Endothelial cell of umbilical vein (primary cell): ENCODE measurements at regions not wholly inside any gene's neighbourhood (a gene's known extent, or its start where the extent isn't known, plus 50 kb on each side); places are given as distances from the start of the nearest gene placed in this dataset.

Experiments used
- BruUV-seq: library from RNA; stranded (reverse); fragments of 400-500 nt; replicated peaks from 2 replicates; lab custom pipeline; 2021; lab: Mats Ljungman, UMichigan
- CTCF ChIA-PET: fragments of 300-600, 350-600 bp; sonication (Branson Sonifier 250); formaldehyde crosslinking; loops from one replicate; lab custom pipeline; 2021; ENCODE audit warnings: antibody characterized with exemption, inconsistent platforms; lab: Charles Lee
- POLR2A ChIA-PET: fragments of 300-600, 350-600 bp; sonication (Branson Sonifier 250); formaldehyde crosslinking; loops from one replicate; lab custom pipeline; 2021; ENCODE audit warnings: antibody characterized with exemption, inconsistent platforms; lab: Charles Lee
- DNase-seq: peaks from one replicate; pipeline ENCODE4 v3.0.0-alpha.2; 2011; ENCODE audit warnings: low read depth, low spot score
- FAIRE-seq: peaks from 2 replicates; lab custom pipeline; 2011; peaks lifted over from hg19 to GRCh38; lab: Jason Lieb, UNC
- H2AFZ ChIP-seq: 2 replicates; pipeline ENCODE4 v1.6.0; 2012; ENCODE audit warnings: low read depth, low read length, control low read depth, inconsistent platforms
- H3K27ac ChIP-seq: 2 replicates; pipeline ENCODE4 v1.5.1; 2011; ENCODE audit warnings: low read depth, mild to moderate bottlenecking, control low read depth, low read length, moderate library complexity; ENCODE audit not compliant: insufficient read depth
- H3K27me3 ChIP-seq, 2 experiments: 2 replicates each; pipeline versions ENCODE4 v1.6.0 to v1.6.1; 2011; ENCODE audit warnings: low read length in 2 of 2, mixed read lengths in 1 of 2; ENCODE audit not compliant: control insufficient read depth in 2 of 2, insufficient read depth in 2 of 2
- H3K36me3 ChIP-seq, 2 experiments: 2 replicates in 1 of 2; 3 replicates in 1 of 2; pipeline ENCODE4 v1.5.1; 2011; ENCODE audit warnings: low read length in 2 of 2, mild to moderate bottlenecking in 1 of 2, moderate library complexity in 1 of 2; ENCODE audit not compliant: control insufficient read depth in 2 of 2, insufficient read depth in 2 of 2; ENCODE audit errors: extremely low read depth in 1 of 2
- H3K4me1 ChIP-seq: 3 replicates; pipeline ENCODE4 v1.5.1; 2011; ENCODE audit warnings: mild to moderate bottlenecking, low read length; ENCODE audit not compliant: control insufficient read depth, insufficient read depth; ENCODE audit errors: extremely low read depth
- H3K4me2 ChIP-seq: 2 replicates; pipeline ENCODE4 v1.6.1; 2011; ENCODE audit warnings: low read length, control low read depth, mixed read lengths; ENCODE audit not compliant: insufficient read depth
- H3K4me3 ChIP-seq, 3 experiments: fragments of 200-600 bp in 1 of 3; sonication (generic), shearing (Covaris generic) in 1 of 3; replicated peaks in 1 of 3; 2 replicates each; pipeline ENCODE4 v1.5.1; 2011 to 2016; ENCODE audit warnings: control low read depth in 3 of 3, low read length in 3 of 3, mild to moderate bottlenecking in 2 of 3, inconsistent platforms in 1 of 3, low read depth in 1 of 3, moderate library complexity in 1 of 3; ENCODE audit not compliant: insufficient read depth in 1 of 3
- H3K79me2 ChIP-seq: 2 replicates; pipeline ENCODE4 v1.6.0; 2012; ENCODE audit warnings: low read length, inconsistent platforms; ENCODE audit not compliant: control insufficient read depth, insufficient read depth
- H3K9ac ChIP-seq: replicated peaks from 2 replicates; pipeline ENCODE3; 2011; ENCODE audit warnings: low read length, control low read depth; ENCODE audit not compliant: insufficient read depth; ENCODE audit errors: extremely low read depth
- H3K9me1 ChIP-seq: replicated peaks from 3 replicates; pipeline ENCODE4 v1.6.0; 2011; ENCODE audit warnings: mild to moderate bottlenecking, low read length; ENCODE audit not compliant: control insufficient read depth, insufficient read depth; ENCODE audit errors: extremely low read depth
- H3K9me3 ChIP-seq: replicated peaks from 2 replicates; pipeline ENCODE4 v1.5.1; 2012; ENCODE audit warnings: low read length, inconsistent platforms; ENCODE audit not compliant: control insufficient read depth, insufficient read depth
- H4K20me1 ChIP-seq: replicated peaks from 2 replicates; pipeline ENCODE3; 2011; ENCODE audit warnings: mild to moderate bottlenecking, low read length; ENCODE audit not compliant: control insufficient read depth, insufficient read depth; ENCODE audit errors: extremely low read depth
- CTCF ChIP-seq, 2 donors: IDR thresholded peaks; 1 replicate in 1 of 2; 2 replicates in 1 of 2; pipeline ENCODE4 v1.5.1; 2011; ENCODE audit warnings: low read length in 2 of 2, mild to moderate bottlenecking in 2 of 2, moderate library complexity in 2 of 2, control low read depth in 1 of 2, inconsistent platforms in 1 of 2, low read depth in 1 of 2; ENCODE audit not compliant: insufficient read depth in 1 of 2; ENCODE audit errors: extremely low read depth in 1 of 2
- EZH2 ChIP-seq: IDR thresholded peaks from 2 replicates; pipeline ENCODE4 v1.6.1; 2012; ENCODE audit warnings: borderline replicate concordance, low read depth, mild to moderate bottlenecking, moderate library complexity, low read length, inconsistent platforms; ENCODE audit not compliant: severe bottlenecking
- FOS ChIP-seq: IDR thresholded peaks from 2 replicates; pipeline ENCODE4 v1.6.1; 2011; ENCODE audit warnings: mild to moderate bottlenecking, low read length, moderate library complexity, borderline replicate concordance; ENCODE audit not compliant: insufficient read depth
- GATA2 ChIP-seq: IDR thresholded peaks from 2 replicates; pipeline ENCODE4 v1.7.0; 2011; ENCODE audit warnings: low read depth, mild to moderate bottlenecking, moderate library complexity, mixed read lengths, low read length; ENCODE audit not compliant: insufficient read length, insufficient read depth
- JUN ChIP-seq: IDR thresholded peaks from 2 replicates; pipeline ENCODE4 v1.6.1; 2011; ENCODE audit warnings: borderline replicate concordance, low read depth; ENCODE audit not compliant: insufficient read length, insufficient read depth
- MYC ChIP-seq: IDR thresholded peaks from one replicate; pipeline ENCODE4 v1.6.1; 2011; ENCODE audit warnings: mild to moderate bottlenecking, low read depth, low read length
- POLR2A ChIP-seq: IDR thresholded peaks from 2 replicates; pipeline ENCODE4 v1.6.1; 2012; ENCODE audit warnings: low read depth, mild to moderate bottlenecking, control low read depth, low read length
- POLR2AphosphoS5 ChIP-seq: IDR thresholded peaks from 2 replicates; pipeline ENCODE4 v1.6.1; 2012; ENCODE audit warnings: low read depth, mild to moderate bottlenecking, control low read depth, low read length, moderate library complexity; ENCODE audit not compliant: insufficient read depth
- dilution Hi-C: fragments of 300-500 bp; cut with MboI; formaldehyde crosslinking; loops from one replicate; pipeline ENCODE4 v1.15.0; 2019; ENCODE audit warnings: low sequenced_read_pairs; ENCODE audit not compliant: extremely low pct_ligation_motif_present
- intact Hi-C: fragments of 100-400 bp; cut with micrococcal nuclease; formaldehyde crosslinking; loops from one replicate; pipeline ENCODE4 v1.10.0; 2022
- TF ChIP-seq, protein P1 (sequence below): IDR thresholded peaks from 2 replicates; pipeline ENCODE4 v1.6.1; 2011; ENCODE audit not compliant: insufficient read depth, insufficient read length

DNA sequence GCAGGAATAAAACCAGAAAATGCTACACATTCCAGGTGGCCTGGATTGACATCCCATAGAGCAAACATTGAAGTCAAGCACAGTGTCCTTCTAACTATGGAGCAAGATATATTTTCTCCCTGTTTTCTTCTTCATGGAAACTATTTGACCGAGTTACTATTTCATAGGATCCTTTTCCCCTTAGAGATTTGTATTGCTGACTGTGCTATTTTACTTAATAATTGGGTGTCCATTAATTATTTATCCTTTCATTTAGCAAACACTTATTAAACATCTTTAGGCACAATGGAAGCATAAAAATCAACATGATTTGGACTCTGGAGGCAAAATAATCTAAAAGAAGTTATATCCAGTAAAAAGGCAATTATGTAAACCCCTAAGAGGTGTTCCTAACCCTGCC, 782.8 kb upstream of the ACVR2A start:
- Histone ChIP-seq H3K9me3 (no peaks in the 10 kb centered on the region), H3K4me2 (no peak overlapping the region), H3K27ac (no peak overlapping the region), H3K79me2 (no peaks in the 10 kb centered on the region), H3K9me1 (no peaks in the 10 kb centered on the region), H4K20me1 (no peaks in the 10 kb centered on the region), H3K9ac (no peak overlapping the region), H2AFZ (no peak overlapping the region), H3K36me3 (no peaks in the 10 kb centered on the region), H3K27me3 (no peaks in the 10 kb centered on the region), H3K4me1 (no peaks in the 10 kb centered on the region), H3K4me3 (no peak overlapping the region)
- no peak for DNase-seq
- dilution Hi-C loops (no loop called here), intact Hi-C loops (no loop called here)
- TF ChIP-seq GATA2: no peak
- TF ChIP-seq POLR2AphosphoS5: no peak
- no peak for TF ChIP-seq FOS
- TF ChIP-seq EZH2: no peak
- no peak for TF ChIP-seq POLR2A
- TF ChIP-seq, protein P1, sequence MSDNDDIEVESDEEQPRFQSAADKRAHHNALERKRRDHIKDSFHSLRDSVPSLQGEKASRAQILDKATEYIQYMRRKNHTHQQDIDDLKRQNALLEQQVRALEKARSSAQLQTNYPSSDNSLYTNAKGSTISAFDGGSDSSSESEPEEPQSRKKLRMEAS: no peak
- TF ChIP-seq CTCF (IDR thresholded peaks at IDR 0.05; ENCODE audit: extremely low read depth in 1 of 2, insufficient read depth in 1 of 2, low read depth in 1 of 2, low read length in 2 of 2): no peak
- no peak for TF ChIP-seq MYC
- TF ChIP-seq JUN: no peak
- no TSS peak for BruUV-seq
- POLR2A ChIA-PET: no interaction called here
- FAIRE-seq: no peak
- CTCF ChIA-PET: interaction anchor here (1.8 kb wide), 1 partner anchor 17 kb away, joined by 5 read pairs; no protein-coding TSS in a partner anchor
